SHP77 treated with DMSO at 0.1 percent for 48 hours (cell line): ENCODE measurements at regions not wholly inside any gene's neighbourhood (a gene's known extent, or its start where the extent isn't known, plus 50 kb on each side); places are given as distances from the start of the nearest gene placed in this dataset.
"Not testable (repeated sequence)": the region's sequence is repeated elsewhere in the genome, so short reads cannot be mapped to it uniquely, and the experiment has no call there.

Experiments used
- DNase-seq: peaks from one replicate; lab custom pipeline; 2025; lab: John Stamatoyannopoulos, UW

- DNase-seq, result no peak
Measured at GRCh38 chr5:118467103-118467502, 521.2 kb downstream of the DTWD2 start.

GRCh38 chr5:118466418-118466817, 521.9 kb downstream of the DTWD2 start:
- no peak for DNase-seq

- DNase-seq, result not testable (repeated sequence)
Measured at GRCh38 chr5:118462276-118462675, 526.1 kb downstream of the DTWD2 start.

- no peak for DNase-seq
Measured at GRCh38 chr5:118461436-118461835, 526.9 kb downstream of the DTWD2 start.

- no peak for DNase-seq
Measured at GRCh38 chr5:118459490-118459889, 528.9 kb downstream of the DTWD2 start.

GRCh38 chr5:118456085-118456484, 532.3 kb downstream of the DTWD2 start:
- no peak for DNase-seq

- no peak for DNase-seq
Measured at GRCh38 chr5:118451697-118452247, 536.6 kb downstream of the DTWD2 start.

- DNase-seq, result no peak
Measured at GRCh38 chr5:118450554-118451332, 537.6 kb downstream of the DTWD2 start.

GRCh38 chr5:118447350-118447749, 541.0 kb downstream of the DTWD2 start:
- DNase-seq, result no peak

GRCh38 chr5:118441956-118442355, 546.4 kb downstream of the DTWD2 start:
- no peak for DNase-seq

- no peak for DNase-seq
Measured at GRCh38 chr5:118441034-118441433, 547.3 kb downstream of the DTWD2 start.

- no peak for DNase-seq
Measured at GRCh38 chr5:118440496-118440895, 547.9 kb downstream of the DTWD2 start.

GRCh38 chr5:118439831-118440230, 548.5 kb downstream of the DTWD2 start:
- DNase-seq, result no peak

- DNase-seq, result no peak
Measured at GRCh38 chr5:118435131-118435530, 553.2 kb downstream of the DTWD2 start.

- DNase-seq, result no peak
Measured at GRCh38 chr5:118434522-118434921, 553.8 kb downstream of the DTWD2 start.

- no peak for DNase-seq
Measured at GRCh38 chr5:118430076-118430475, 558.3 kb downstream of the DTWD2 start.

GRCh38 chr5:118407958-118408357, 580.4 kb downstream of the DTWD2 start:
- DNase-seq, result no peak

- DNase-seq, result peak; percentile 8
Measured at GRCh38 chr5:118405650-118406061, 582.7 kb downstream of the DTWD2 start.

GRCh38 chr5:118397236-118397635, 591.1 kb downstream of the DTWD2 start:
- DNase-seq, result no peak

- DNase-seq, result no peak
Measured at GRCh38 chr5:118392491-118392890, 595.9 kb downstream of the DTWD2 start.

GRCh38 chr5:118382931-118383330, 605.4 kb downstream of the DTWD2 start:
- not testable (repeated sequence) for DNase-seq

GRCh38 chr5:118379470-118379869, 608.9 kb downstream of the DTWD2 start:
- DNase-seq, result no peak

GRCh38 chr5:118378959-118379358, 609.4 kb downstream of the DTWD2 start:
- DNase-seq, result no peak

GRCh38 chr5:118377420-118377819, 610.9 kb downstream of the DTWD2 start:
- no peak for DNase-seq
